Uterus (tissue), 3 donors: ENCODE measurements at regions not wholly inside any gene's neighbourhood (a gene's known extent, or its start where the extent isn't known, plus 50 kb on each side); places are given as distances from the start of the nearest gene placed in this dataset.
A peak's percentile ranks its signal among the peaks of the same experiment; 100 is the strongest.

Experiments
- DNase-seq, 2 donors: peaks; one replicate each; pipeline ENCODE4 v3.0.0-alpha.2; 2019 to 2020
- H3K27ac ChIP-seq, 2 donors: fragments of 200-600 bp; sonication (generic); 1 replicate in 1 of 2; 2 replicates in 1 of 2; pipeline ENCODE4 v1.5.1; 2016 to 2018
- H3K27me3 ChIP-seq, 2 donors: fragments of 200-600 bp; sonication (generic); one replicate each; pipeline ENCODE4 v1.5.1; 2018 to 2019; ENCODE audit warnings: control low read depth in 1 of 2
- H3K36me3 ChIP-seq, 2 donors: fragments of 200-600 bp; sonication (generic); one replicate each; pipeline ENCODE4 v1.5.1; 2019; ENCODE audit warnings: control low read depth in 1 of 2
- H3K4me1 ChIP-seq, 2 donors: fragments of 200-600 bp; sonication (generic); one replicate each; pipeline ENCODE4 v1.5.1; 2018 to 2019; ENCODE audit warnings: control low read depth in 1 of 2
- H3K4me3 ChIP-seq, 2 donors: fragments of 200-600 bp; sonication (generic); 1 replicate in 1 of 2; 2 replicates in 1 of 2; pipeline ENCODE4 v1.5.1; 2018 to 2019; ENCODE audit warnings: mild to moderate bottlenecking in 1 of 2
- H3K9me3 ChIP-seq, 2 donors: fragments of 200-600 bp; sonication (generic); one replicate each; pipeline ENCODE4 v1.5.1; 2019; ENCODE audit warnings: control low read depth in 1 of 2
- POLR2A ChIP-seq, 2 donors: fragments of 450-650 bp; IDR thresholded peaks; one replicate each; pipeline ENCODE4 v1.6.1; 2016; ENCODE audit warnings: antibody characterized with exemption in 2 of 2, mild to moderate bottlenecking in 1 of 2, moderate library complexity in 1 of 2
- intact Hi-C: fragments of 100-400 bp; cut with DNase I; formaldehyde crosslinking; loops from one replicate; pipeline ENCODE4 v1.15.1; 2023; ENCODE audit warnings: low total_unique reads
- TF ChIP-seq, protein P1 (sequence below), 4 experiments: fragments of 200-600 bp in 2 of 4; fragments of 450-650 bp in 2 of 4; sonication (generic) in 2 of 4; IDR thresholded peaks; one replicate each; pipeline ENCODE4 v1.5.1; 2016 to 2019; ENCODE audit warnings: antibody characterized with exemption in 4 of 4, mild to moderate bottlenecking in 2 of 4, moderate library complexity in 1 of 4
- donor health status: DM: yes; HTN: yes; CAD: no.

DNA sequence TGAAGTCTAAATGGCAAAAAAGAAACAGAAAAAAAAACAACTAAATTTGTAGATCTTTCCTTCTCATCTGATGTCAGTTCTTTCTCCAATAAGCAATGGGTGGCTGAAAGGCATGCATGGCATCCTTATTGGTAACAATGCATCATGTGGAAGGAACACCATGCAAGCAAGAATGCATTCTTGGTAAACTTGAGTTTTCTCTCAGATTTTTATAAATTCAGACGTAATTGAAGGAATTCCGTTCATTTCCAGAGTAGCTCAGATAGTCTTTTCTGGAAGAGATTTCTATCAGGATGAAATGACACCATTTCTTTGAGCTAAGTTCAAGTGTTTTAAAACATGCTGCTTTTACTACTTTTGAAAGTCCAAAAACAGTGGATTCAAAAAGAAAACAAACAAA, 373.0 kb downstream of the COG6 start:
- Histone ChIP-seq H3K27ac (no peak overlapping the region), H3K4me1 (no peaks in the 10 kb centered on the region), H3K9me3 (no peaks in the 10 kb centered on the region), H3K27me3 (no peaks in the 10 kb centered on the region), H3K36me3 (no peaks in the 10 kb centered on the region), H3K4me3 (no peak overlapping the region)
- TF ChIP-seq POLR2A (IDR thresholded peaks at IDR 0.05) = no peak
- TF ChIP-seq, protein P1, sequence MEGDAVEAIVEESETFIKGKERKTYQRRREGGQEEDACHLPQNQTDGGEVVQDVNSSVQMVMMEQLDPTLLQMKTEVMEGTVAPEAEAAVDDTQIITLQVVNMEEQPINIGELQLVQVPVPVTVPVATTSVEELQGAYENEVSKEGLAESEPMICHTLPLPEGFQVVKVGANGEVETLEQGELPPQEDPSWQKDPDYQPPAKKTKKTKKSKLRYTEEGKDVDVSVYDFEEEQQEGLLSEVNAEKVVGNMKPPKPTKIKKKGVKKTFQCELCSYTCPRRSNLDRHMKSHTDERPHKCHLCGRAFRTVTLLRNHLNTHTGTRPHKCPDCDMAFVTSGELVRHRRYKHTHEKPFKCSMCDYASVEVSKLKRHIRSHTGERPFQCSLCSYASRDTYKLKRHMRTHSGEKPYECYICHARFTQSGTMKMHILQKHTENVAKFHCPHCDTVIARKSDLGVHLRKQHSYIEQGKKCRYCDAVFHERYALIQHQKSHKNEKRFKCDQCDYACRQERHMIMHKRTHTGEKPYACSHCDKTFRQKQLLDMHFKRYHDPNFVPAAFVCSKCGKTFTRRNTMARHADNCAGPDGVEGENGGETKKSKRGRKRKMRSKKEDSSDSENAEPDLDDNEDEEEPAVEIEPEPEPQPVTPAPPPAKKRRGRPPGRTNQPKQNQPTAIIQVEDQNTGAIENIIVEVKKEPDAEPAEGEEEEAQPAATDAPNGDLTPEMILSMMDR (IDR thresholded peaks at IDR 0.05) = no peak
- DNase-seq = no peak
- intact Hi-C loops = no loop called here

DNA sequence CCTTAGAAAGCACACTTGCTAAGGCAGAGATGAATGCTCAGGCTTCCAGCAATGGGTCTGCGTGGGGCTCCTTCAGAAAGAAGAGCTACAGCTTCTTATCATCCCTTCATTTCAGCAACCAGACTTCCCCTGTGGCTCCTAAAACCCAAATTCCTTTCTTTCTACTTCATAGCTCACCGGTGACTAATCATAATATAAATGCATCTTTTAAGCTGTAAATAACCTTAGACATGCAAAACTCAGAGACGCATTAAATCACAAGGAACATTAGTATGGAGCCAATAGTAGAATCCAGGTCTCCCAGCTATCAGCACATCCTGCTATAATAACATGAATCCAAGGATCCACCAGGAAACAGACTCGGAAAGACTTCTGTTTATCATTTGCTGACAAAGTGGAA, 375.6 kb downstream of the COG6 start:
- no peaks in the 10 kb centered on the region for H3K9me3 ChIP-seq
- H3K4me3 ChIP-seq = no peak overlapping the region
- peak overlapping the region; percentile 26 to 49 for H3K27ac ChIP-seq
- H3K4me1 ChIP-seq = no peaks in the 10 kb centered on the region
- no peak for DNase-seq
- intact Hi-C loops = no loop called here
- H3K36me3 ChIP-seq = no peaks in the 10 kb centered on the region
- H3K27me3 ChIP-seq = no peaks in the 10 kb centered on the region
- TF ChIP-seq, protein P1 (IDR thresholded peaks at IDR 0.05) = no peak
- no peak for TF ChIP-seq POLR2A (IDR thresholded peaks at IDR 0.05)

DNA sequence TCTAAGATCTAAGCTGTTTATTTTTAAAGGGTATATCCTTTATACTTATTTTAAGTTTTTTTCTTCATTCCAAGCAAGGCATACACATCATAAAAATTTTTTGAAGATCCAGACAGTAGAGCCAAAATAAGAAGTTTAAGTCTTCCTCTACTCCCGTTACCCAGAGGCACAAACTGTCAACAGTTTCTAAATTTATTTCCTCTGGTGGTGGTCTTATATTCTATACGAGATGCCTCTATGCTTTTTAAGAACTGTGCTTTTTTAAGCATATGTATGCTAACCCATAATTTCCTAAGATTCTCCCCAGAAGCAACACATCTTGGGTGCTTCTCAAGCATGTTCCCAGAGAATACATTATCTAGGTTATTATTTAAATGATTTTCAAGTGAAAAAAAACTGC, 383.6 kb downstream of the COG6 start:
- Histone ChIP-seq H3K27ac (no peak overlapping the region), H3K9me3 (no peaks in the 10 kb centered on the region), H3K4me1 (no peaks in the 10 kb centered on the region), H3K4me3 (no peak overlapping the region), H3K27me3 (no peaks in the 10 kb centered on the region), H3K36me3 (no peaks in the 10 kb centered on the region)
- no peak for DNase-seq
- TF ChIP-seq, protein P1 (IDR thresholded peaks at IDR 0.05) = no peak
- TF ChIP-seq POLR2A (IDR thresholded peaks at IDR 0.05) = no peak
- intact Hi-C loops = no loop called here

DNA sequence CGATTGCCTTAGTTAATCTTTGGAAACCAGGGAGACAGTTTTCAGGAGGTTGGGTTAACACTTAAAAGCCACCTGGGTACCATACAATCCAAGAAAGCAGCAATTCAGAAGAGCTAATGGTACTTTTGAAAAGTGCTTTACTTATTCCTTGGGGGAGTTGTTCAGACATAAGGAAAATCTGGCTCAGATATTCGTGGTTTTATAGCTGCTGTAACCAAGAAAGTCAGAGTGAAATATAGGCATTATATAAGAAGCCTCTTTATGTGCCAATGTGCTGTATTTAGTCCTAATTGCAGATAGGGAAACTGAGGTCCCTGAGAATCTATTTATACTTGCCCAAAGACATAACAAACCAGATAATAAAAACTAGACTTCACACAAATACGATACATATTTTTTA, 387.5 kb downstream of the COG6 start:
- intact Hi-C loops = no loop called here
- Histone ChIP-seq H3K4me1 (no peaks in the 10 kb centered on the region), H3K27me3 (no peaks in the 10 kb centered on the region), H3K36me3 (no peaks in the 10 kb centered on the region), H3K9me3 (no peaks in the 10 kb centered on the region), H3K27ac (no peak overlapping the region), H3K4me3 (no peak overlapping the region)
- no peak for DNase-seq
- TF ChIP-seq, protein P1 (IDR thresholded peaks at IDR 0.05) = no peak
- TF ChIP-seq POLR2A (IDR thresholded peaks at IDR 0.05) = no peak

DNA sequence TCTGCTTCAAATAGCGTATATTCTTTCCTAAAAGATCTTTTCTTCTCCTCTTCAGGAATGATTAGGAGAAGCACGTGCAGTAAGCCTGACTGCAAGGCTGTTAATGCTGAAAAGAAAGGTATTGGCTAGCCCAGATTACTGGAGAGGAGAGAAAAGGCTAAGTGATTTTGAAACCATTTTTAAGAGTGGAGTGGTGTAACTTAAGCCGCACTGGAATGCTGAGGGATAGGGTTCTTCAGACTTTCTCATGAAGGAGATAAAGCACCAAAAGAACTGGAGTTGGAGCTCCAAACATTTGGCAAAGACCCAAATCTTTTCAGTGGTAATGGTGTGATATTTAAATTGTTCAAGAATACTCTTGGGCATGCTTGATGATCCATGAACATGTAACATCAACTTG, 388.3 kb downstream of the COG6 start:
- H3K9me3 ChIP-seq = no peaks in the 10 kb centered on the region
- intact Hi-C loops = no loop called here
- no peak for DNase-seq
- H3K4me1 ChIP-seq = no peaks in the 10 kb centered on the region
- H3K27ac ChIP-seq = no peak overlapping the region
- TF ChIP-seq, protein P1 (IDR thresholded peaks at IDR 0.05) = no peak
- no peak for TF ChIP-seq POLR2A (IDR thresholded peaks at IDR 0.05)
- no peaks in the 10 kb centered on the region for H3K27me3 ChIP-seq
- no peaks in the 10 kb centered on the region for H3K36me3 ChIP-seq
- no peak overlapping the region for H3K4me3 ChIP-seq
